ENCODE measurements at regions not wholly inside any gene's neighbourhood (a gene's known extent, or its start where the extent isn't known, plus 50 kb on each side); places are given as distances from the start of the nearest gene placed in this dataset.

DNA sequence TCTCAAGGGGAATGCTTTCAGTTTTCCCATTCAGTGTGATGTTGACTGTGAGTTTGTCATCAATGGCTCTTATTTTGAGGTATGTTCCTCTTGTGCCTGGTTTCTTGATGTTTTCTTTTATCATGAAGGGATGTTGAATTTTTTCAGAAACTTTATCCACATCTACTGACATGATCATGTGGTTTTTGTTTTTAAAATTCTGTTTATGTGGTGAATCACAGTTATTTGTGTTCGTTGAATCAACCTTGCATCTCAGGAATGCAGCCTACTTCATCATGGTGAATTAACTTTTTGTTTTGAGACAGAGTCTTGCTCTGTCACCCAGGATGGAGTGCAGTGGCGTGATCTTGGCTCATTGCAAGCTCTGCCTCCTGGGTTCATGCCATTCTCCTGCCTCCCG lies 263.1 kb upstream of the KLF3 start:
- H3K27ac ChIP-seq, result no peak overlapping the region
- no peak for TF ChIP-seq ZFX (IDR thresholded peaks at IDR 0.05)
- TF ChIP-seq, protein P1, sequence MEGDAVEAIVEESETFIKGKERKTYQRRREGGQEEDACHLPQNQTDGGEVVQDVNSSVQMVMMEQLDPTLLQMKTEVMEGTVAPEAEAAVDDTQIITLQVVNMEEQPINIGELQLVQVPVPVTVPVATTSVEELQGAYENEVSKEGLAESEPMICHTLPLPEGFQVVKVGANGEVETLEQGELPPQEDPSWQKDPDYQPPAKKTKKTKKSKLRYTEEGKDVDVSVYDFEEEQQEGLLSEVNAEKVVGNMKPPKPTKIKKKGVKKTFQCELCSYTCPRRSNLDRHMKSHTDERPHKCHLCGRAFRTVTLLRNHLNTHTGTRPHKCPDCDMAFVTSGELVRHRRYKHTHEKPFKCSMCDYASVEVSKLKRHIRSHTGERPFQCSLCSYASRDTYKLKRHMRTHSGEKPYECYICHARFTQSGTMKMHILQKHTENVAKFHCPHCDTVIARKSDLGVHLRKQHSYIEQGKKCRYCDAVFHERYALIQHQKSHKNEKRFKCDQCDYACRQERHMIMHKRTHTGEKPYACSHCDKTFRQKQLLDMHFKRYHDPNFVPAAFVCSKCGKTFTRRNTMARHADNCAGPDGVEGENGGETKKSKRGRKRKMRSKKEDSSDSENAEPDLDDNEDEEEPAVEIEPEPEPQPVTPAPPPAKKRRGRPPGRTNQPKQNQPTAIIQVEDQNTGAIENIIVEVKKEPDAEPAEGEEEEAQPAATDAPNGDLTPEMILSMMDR (conservative IDR thresholded peaks at IDR 0.05), result no peak

DNA sequence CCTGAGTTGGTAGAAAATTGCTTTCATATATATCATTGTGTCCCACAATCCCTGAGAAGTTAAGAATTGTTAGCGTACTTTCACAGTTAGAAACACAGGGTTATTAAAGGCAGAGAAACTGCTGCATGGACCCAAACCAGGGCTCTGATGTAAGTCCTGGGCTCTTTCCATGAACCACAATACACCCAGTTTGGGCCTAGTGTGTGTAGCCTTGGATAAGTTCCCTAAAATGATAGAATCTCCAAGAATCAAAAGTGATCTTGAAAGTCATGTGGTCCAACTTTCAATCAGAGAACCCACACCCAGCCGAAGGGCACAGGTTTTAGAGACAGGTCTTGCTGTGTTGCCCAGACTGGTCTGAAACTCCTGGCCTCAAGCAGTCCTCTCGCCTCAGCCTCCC lies 257.8 kb upstream of the KLF3 start:
- TF ChIP-seq, protein P1 (conservative IDR thresholded peaks at IDR 0.05), result no peak
- no peak for TF ChIP-seq ZFX (IDR thresholded peaks at IDR 0.05)
- no peak overlapping the region for H3K27ac ChIP-seq

DNA sequence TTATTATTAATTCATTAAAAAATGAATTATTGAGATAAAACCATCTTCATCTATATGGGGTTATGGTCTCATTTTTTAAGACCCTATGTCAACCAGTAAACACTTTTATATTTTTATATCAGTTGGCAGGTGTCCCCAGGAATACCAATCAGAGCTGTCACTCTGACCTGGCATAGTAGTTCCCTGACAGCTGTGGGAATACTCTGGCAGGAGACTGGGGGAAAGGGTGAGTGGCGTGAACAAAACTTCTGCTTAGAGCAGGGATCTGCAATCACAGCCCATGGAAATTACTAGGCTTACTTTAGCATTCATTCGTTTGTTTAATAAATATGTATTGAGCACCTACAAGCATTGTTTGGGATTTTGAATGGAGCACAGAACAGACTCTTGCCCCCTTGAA lies 254.1 kb upstream of the KLF3 start:
- TF ChIP-seq, protein P1 (conservative IDR thresholded peaks at IDR 0.05), result no peak
- no peak for TF ChIP-seq ZFX (IDR thresholded peaks at IDR 0.05)
- no peak overlapping the region for H3K27ac ChIP-seq

DNA sequence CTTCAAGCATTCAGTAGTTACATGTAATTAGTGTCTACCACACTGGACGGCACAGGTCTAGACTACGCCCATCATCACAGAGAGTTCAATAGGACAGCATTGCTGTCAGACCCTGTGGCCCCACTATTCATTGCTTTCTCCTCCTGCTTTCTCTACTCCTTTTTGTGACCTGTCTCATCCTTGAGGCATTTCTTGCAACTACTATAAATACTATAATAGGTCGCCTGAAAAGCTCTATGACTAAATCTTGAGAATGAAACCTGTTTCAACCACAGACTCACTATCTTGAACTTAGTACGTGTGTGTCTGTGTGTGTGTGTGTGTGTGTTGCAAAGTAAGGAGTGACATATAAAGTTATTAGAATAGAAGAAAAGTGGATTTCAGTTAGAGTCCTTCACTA lies 252.9 kb upstream of the KLF3 start:
- TF ChIP-seq ZFX (IDR thresholded peaks at IDR 0.05), result no peak
- TF ChIP-seq, protein P1 (conservative IDR thresholded peaks at IDR 0.05), result no peak
- no peak overlapping the region for H3K27ac ChIP-seq

DNA sequence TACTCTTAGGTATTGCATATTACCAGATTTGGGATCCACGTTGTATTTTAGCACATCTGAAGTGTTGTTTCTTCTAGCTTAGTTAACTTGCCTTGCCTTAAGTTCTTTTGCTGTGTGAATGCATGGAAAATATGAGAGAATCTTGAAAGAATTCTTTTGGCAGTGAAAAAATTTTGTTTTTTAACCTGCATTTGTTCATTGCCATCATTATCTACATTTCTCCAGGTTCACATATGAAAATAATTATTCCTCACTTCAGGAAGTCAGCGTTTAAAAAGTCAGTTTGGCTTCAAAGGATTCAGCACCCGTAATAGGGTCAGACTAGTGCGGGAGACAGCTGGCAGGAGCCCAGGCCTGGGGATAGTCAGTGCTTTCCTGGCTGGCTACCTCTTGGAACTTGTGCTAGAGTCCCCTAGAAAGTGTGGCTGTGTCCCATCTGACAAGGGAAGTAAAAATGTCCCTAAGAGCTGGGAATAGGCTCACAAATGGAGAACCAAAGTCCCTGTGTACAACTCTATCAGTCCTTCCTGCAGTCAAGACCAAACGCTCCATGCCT lies 251.9 kb upstream of the KLF3 start:
- H3K27ac ChIP-seq, result no peak overlapping the region
- no peak for TF ChIP-seq ZFX (IDR thresholded peaks at IDR 0.05)
- TF ChIP-seq, protein P1 (conservative IDR thresholded peaks at IDR 0.05), result no peak

DNA sequence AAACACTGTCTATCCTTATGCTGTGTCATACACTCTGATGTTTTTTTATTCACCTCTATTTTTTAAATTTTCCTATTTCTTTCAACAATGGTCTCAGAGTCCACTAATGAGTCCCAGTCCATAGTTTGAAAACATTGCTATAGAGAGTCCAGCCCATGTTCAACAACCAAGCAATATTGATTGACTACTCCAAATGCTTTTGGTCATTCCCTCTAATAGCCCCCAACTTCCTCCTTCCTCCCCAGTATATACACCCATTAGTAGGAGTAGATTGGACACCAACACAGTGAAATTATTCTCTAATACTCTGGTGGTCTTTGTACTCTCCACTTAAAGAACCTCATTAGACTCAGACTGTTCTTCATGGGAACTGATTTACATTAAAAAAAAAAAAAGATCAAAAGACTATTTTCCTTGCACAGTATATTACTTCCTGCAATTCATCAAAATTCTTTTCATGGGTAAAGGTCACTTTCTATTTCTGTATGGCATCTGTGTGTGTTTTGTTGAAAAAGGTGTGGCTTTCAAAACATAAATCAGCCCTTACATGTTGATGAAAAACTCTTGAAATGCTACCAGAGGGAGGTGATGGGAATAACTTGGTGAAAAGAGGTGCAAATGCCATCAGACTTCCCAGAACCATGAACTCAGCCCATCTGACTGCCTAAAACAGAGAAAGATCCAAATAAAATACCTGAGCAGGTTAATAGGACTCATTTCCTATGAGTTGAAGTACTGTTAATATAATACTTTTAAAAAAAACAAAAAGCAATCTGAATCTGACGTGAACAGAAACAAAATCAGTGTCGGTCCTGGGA lies 250.3 kb upstream of the KLF3 start:
- H3K27ac ChIP-seq, result no peak overlapping the region
- TF ChIP-seq, protein P1 (conservative IDR thresholded peaks at IDR 0.05), result no peak
- TF ChIP-seq ZFX (IDR thresholded peaks at IDR 0.05), result no peak

DNA sequence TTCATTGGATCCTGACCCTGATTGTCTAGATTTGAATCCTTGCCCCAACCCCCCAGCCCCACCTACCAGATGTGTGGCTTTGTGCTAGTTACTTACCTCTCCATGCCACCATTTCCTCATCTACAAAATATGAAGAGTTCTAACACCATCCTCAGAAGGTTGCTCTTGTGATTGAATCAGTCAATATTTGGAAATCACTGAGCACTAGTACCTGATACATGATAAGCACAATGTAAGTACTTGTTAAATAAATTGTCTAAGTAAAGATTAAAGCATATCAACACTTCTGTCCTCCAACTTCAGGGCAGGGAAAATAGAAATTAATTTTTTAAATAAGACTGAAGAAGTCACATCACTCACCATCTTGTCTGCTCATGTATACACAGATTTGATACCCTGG lies 249.6 kb upstream of the KLF3 start:
- no peak overlapping the region for H3K27ac ChIP-seq
- TF ChIP-seq, protein P1 (conservative IDR thresholded peaks at IDR 0.05), result no peak
- TF ChIP-seq ZFX (IDR thresholded peaks at IDR 0.05), result no peak

Measured in C4-2B (cell line).